Naive thymus-derived CD8-positive, alpha-beta T cell (primary cell): ENCODE measurements at regions not wholly inside any gene's neighbourhood (a gene's known extent, or its start where the extent isn't known, plus 50 kb on each side); places are given as distances from the start of the nearest gene placed in this dataset.

Experiments used
- ATAC-seq, 2 donors: fragments of 150-1000 bp; cut with Tn5 transposase in 1 of 2; sonication (Bioruptor Pico), chemical (Tn5 transposase) in 1 of 2; 1 replicate in 1 of 2; 2 replicates in 1 of 2; pipeline ENCODE4 v1.10.0; 2021; ENCODE audit warnings: mild to moderate bottlenecking in 2 of 2, moderate library complexity in 2 of 2
- POLR2A ChIA-PET: fragments of 350-600 bp; sonication (Branson Sonifier 250); formaldehyde crosslinking; loops from one replicate; lab custom pipeline; 2021; ENCODE audit warnings: antibody characterized with exemption; lab: Charles Lee
- DNase-seq, 10 donors: peaks; one replicate each; pipeline versions ENCODE4 v3.0.0 to v3.0.0-alpha.2; 2020 to 2022
- H3K27ac Mint-ChIP-seq, 10 donors: one replicate each; pipeline ENCODE4 v1.8.0; 2020 to 2022; ENCODE audit warnings: mild to moderate bottlenecking in 10 of 10, mixed read lengths in 10 of 10, moderate library complexity in 4 of 10, inconsistent platforms in 1 of 10
- H3K27me3 Mint-ChIP-seq, 5 donors: one replicate each; pipeline ENCODE4 v1.8.0; 2021 to 2022; ENCODE audit warnings: mixed read lengths in 5 of 5
- H3K36me3 Mint-ChIP-seq, 3 donors: one replicate each; pipeline ENCODE4 v1.8.0; 2020 to 2022; ENCODE audit warnings: mixed read lengths in 3 of 3, mild to moderate bottlenecking in 2 of 3, inconsistent platforms in 1 of 3
- H3K4me1 Mint-ChIP-seq, 4 donors: one replicate each; pipeline ENCODE4 v1.8.0; 2021 to 2022; ENCODE audit warnings: mixed read lengths in 4 of 4
- H3K4me3 Mint-ChIP-seq, 10 donors: one replicate each; pipeline ENCODE4 v1.8.0; 2020 to 2022; ENCODE audit warnings: mild to moderate bottlenecking in 10 of 10, mixed read lengths in 10 of 10, moderate library complexity in 6 of 10, inconsistent platforms in 1 of 10
- H3K9me3 Mint-ChIP-seq, 9 donors: one replicate each; pipeline ENCODE4 v1.8.0; 2020 to 2022; ENCODE audit warnings: mixed read lengths in 9 of 9, mild to moderate bottlenecking in 3 of 9, inconsistent platforms in 1 of 9, moderate library complexity in 1 of 9

DNA sequence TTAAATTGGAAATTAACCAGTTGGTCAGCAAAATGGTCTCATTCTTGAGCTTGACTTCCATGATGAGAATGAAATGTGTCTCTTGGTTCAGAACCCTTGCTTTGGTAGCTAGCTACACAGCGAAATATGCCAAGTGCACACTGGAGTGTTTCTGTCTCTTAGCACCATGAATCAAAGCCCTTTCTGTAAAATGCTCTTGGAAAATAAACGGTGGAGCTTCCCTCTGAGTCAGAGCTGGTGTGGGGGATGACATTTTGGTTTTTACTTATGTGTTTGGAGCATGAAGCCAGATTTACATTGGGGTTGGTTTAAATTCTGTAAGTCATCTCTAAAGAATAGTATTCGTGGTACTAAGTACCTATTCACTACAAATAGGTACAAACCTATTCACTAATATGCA lies 85.1 kb upstream of the NANOGP8 start:
- DNase-seq, result no peak
- no peak overlapping the region for H3K27ac Mint-ChIP-seq
- no peaks in the 10 kb centered on the region for H3K36me3 Mint-ChIP-seq
- ATAC-seq, result no peak
- no peak overlapping the region for H3K4me3 Mint-ChIP-seq
- no peaks in the 10 kb centered on the region for H3K9me3 Mint-ChIP-seq
- H3K27me3 Mint-ChIP-seq, result peaks cover 0 to 9% (median 0%) of the 10 kb centered on the region in 5 donors
- POLR2A ChIA-PET, result no interaction called here
- no peaks in the 10 kb centered on the region for H3K4me1 Mint-ChIP-seq

DNA sequence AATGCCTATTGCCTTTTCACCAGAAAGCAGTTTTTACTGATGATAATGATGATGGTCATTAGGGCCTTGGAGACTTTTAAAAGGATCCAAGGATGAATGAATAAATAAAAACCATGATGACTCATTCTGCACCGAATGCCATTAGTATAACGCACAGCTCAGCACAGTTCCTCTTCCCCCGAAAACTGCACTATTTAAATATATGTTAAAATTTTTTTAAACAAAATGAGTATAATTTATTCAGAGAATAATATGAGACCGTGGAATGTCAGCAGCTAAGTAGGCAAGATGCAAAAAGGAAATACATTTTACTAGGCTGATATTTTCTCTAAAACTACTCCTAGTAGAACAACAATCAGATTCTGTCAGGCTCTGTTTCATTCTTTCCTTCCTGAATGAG lies 83.4 kb upstream of the NANOGP8 start:
- no peaks in the 10 kb centered on the region for H3K36me3 Mint-ChIP-seq
- ATAC-seq (no peak), DNase-seq (no peak)
- POLR2A ChIA-PET, result no interaction called here
- no peaks in the 10 kb centered on the region for H3K9me3 Mint-ChIP-seq
- peaks cover 0 to 9% (median 1%) of the 10 kb centered on the region in 5 donors for H3K27me3 Mint-ChIP-seq
- no peak overlapping the region for H3K27ac Mint-ChIP-seq
- H3K4me3 Mint-ChIP-seq, result no peak overlapping the region
- H3K4me1 Mint-ChIP-seq, result no peaks in the 10 kb centered on the region

DNA sequence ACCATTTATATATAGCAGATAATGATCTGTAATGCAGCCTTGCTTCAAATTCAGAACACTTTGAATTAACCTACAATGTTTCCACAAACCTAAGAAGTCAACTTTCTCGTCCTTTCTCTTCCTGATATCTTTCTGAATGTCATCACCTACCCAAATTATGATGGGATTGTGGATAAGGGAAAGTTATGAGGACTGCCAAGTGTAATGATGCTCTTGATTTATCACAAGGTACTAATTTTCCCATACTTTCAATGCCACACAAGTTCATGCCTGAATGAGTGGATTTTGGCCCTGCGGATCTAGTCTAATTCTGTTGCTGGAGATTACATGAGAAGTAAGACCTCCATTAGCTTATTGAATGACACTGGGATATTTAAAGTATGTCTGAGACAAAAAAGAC lies 82.6 kb upstream of the NANOGP8 start:
- Mint-ChIP-seq H3K36me3 (no peaks in the 10 kb centered on the region), H3K27ac (no peak overlapping the region), H3K27me3 (peaks cover 0 to 9% (median 1%) of the 10 kb centered on the region in 5 donors), H3K4me3 (no peak overlapping the region), H3K9me3 (no peaks in the 10 kb centered on the region), H3K4me1 (no peaks in the 10 kb centered on the region)
- POLR2A ChIA-PET, result no interaction called here
- ATAC-seq (no peak), DNase-seq (no peak)

DNA sequence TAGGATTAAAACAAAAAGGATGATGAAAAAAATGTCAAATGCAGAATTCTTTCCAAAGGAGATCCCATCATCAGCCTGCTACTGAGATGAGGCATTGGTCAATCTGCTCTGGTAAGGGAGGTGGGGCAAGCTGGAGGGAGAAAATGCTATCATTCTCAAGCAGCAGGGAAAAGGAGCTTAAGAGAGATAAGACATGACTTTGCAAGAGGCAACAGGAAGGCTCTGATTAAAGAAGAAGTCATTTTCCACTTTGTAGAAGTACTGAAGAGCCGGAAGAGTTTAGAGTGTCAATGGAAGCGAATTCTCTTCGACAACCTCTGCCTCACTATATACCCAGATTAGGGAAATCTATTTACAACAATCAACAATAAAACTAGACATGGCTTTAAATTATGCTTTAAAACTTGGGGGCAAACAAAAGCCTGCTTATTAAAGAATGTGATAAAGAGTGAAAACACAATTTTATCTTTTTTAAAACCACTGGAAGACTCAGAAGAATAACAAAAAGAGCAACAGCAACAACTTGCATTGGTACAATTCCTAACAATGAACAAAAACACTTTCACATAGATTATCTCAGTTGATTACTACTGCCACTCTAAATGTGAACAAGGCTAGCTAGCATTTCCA lies 81.8 kb upstream of the NANOGP8 start:
- H3K27ac Mint-ChIP-seq, result no peak overlapping the region
- POLR2A ChIA-PET, result no interaction called here
- peaks cover 0 to 9% (median 1%) of the 10 kb centered on the region in 5 donors for H3K27me3 Mint-ChIP-seq
- no peak for DNase-seq
- ATAC-seq, result no peak
- H3K4me3 Mint-ChIP-seq, result no peak overlapping the region
- no peaks in the 10 kb centered on the region for H3K36me3 Mint-ChIP-seq
- H3K9me3 Mint-ChIP-seq, result no peaks in the 10 kb centered on the region
- H3K4me1 Mint-ChIP-seq, result no peaks in the 10 kb centered on the region

DNA sequence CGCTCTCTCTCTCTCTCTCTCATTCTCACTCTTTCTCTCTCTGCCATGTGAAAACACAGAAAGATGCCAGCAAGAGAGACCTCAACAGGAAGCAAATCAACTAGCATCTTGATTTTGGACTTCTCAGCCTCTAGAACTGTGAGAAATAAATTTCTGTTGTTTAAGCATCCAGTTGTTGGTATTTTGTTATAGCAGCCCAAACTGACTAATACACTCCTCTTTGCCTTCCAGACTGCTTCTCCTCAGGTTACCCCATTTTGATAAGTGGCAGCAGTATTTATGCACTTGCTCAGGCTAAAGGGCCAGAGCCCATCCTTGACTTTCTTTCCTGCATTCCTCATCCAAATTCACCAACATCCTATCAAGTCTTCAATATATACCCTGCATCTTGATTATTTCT lies 76.6 kb upstream of the NANOGP8 start:
- Mint-ChIP-seq H3K9me3 (no peaks in the 10 kb centered on the region), H3K4me1 (no peaks in the 10 kb centered on the region), H3K36me3 (no peaks in the 10 kb centered on the region), H3K27ac (no peak overlapping the region), H3K4me3 (no peak overlapping the region), H3K27me3 (peaks cover 0 to 6% (median 2%) of the 10 kb centered on the region in 5 donors)
- POLR2A ChIA-PET, result no interaction called here
- DNase-seq (no peak), ATAC-seq (no peak)

DNA sequence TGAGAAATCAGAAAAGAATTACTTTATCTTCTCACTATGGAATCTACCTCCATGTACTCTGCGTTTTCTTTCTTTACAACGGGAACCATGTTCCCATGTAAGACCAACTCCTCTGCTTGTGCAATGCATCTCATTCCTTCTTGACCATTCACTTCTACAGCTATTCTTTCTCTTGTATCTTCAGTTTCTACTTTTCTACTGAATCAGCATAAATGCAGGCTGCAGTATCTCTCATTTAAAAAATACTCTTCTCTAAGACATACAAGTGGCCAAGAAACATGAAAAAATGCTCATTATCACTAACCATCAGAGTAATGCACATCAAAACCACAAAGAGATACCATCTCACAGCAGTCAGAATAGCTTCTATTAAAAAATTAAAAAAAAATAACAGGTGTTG lies 74.1 kb upstream of the NANOGP8 start:
- Mint-ChIP-seq H3K36me3 (no peaks in the 10 kb centered on the region), H3K27ac (no peak overlapping the region), H3K9me3 (no peaks in the 10 kb centered on the region), H3K27me3 (peaks cover 0 to 3% (median 0%) of the 10 kb centered on the region in 5 donors), H3K4me3 (no peak overlapping the region), H3K4me1 (no peaks in the 10 kb centered on the region)
- DNase-seq, result no peak
- POLR2A ChIA-PET, result no interaction called here
- ATAC-seq, result no peak

DNA sequence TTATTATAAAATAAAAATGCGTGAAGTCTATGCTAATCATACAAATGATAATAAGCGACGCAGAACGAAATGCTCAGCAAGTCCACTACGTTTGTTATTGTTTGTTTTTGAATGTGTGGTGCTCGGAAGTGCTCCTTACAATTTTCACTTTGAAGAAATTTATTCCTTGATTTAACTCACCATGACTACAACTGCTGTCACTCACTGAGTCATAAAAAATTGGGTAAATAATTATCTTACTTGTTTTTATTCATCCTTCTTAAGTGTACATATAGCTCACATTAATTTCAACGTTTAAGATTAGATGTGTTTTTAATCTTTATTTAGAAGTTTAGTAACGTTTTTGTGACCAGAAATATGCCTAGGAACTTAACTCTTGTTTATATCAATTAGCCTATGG lies 66.7 kb upstream of the NANOGP8 start:
- peaks cover 0 to 4% (median 0%) of the 10 kb centered on the region in 5 donors for H3K27me3 Mint-ChIP-seq
- no peak for ATAC-seq
- no peak overlapping the region for H3K27ac Mint-ChIP-seq
- H3K36me3 Mint-ChIP-seq, result no peaks in the 10 kb centered on the region
- peaks cover 0 to 1% (median 0%) of the 10 kb centered on the region in 4 donors for H3K4me1 Mint-ChIP-seq
- no peaks in the 10 kb centered on the region for H3K9me3 Mint-ChIP-seq
- H3K4me3 Mint-ChIP-seq, result no peak overlapping the region
- DNase-seq, result no peak
- POLR2A ChIA-PET, result no interaction called here

DNA sequence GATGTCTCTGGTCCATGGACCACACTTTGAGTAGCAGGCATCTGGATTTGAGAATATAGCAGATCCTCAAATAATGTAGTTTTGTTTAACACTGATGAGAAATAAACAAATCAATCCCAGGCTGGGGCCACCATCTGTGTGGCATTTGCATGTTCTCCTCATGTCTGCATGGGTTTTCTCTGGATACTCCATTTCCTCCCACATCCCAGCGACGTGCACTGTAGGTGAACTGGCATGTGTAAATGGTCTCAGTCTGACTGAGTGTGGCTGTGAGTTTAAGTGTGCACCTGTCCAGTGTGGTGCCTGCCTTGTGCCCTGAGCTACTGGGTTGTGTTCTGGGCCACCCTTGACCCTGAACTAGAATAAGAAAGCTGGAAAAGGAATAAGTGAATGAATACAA lies 66.3 kb upstream of the NANOGP8 start:
- H3K4me3 Mint-ChIP-seq, result no peak overlapping the region
- DNase-seq (no peak), ATAC-seq (no peak)
- POLR2A ChIA-PET, result no interaction called here
- no peaks in the 10 kb centered on the region for H3K36me3 Mint-ChIP-seq
- H3K27me3 Mint-ChIP-seq, result peaks cover 0 to 4% (median 0%) of the 10 kb centered on the region in 5 donors
- H3K27ac Mint-ChIP-seq, result no peak overlapping the region
- no peaks in the 10 kb centered on the region for H3K9me3 Mint-ChIP-seq
- peaks cover 0 to 1% (median 0%) of the 10 kb centered on the region in 4 donors for H3K4me1 Mint-ChIP-seq

DNA sequence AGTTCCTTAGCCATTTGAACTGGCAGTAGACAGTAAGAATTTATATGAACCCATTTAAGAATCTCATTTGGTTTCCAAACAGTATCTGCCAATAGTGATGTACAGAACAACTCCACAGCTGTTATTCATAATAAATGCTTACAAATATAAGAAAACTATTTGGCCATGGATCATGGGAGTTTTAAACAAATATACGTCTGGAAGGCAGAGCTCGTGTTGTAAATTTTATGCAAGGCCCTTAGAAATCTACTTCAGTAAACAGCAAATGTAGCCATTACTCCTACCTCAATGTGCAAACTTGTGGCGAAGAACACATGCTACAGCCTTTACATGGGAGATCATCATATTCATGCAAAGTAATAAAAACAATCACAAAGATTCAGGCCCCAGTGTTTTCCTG lies 65.3 kb upstream of the NANOGP8 start:
- Mint-ChIP-seq H3K4me3 (no peak overlapping the region), H3K9me3 (no peaks in the 10 kb centered on the region), H3K27ac (no peak overlapping the region), H3K4me1 (peaks cover 0 to 1% (median 0%) of the 10 kb centered on the region in 4 donors), H3K36me3 (no peaks in the 10 kb centered on the region), H3K27me3 (peaks cover 0 to 4% (median 0%) of the 10 kb centered on the region in 5 donors)
- no peak for ATAC-seq
- POLR2A ChIA-PET, result no interaction called here
- no peak for DNase-seq

DNA sequence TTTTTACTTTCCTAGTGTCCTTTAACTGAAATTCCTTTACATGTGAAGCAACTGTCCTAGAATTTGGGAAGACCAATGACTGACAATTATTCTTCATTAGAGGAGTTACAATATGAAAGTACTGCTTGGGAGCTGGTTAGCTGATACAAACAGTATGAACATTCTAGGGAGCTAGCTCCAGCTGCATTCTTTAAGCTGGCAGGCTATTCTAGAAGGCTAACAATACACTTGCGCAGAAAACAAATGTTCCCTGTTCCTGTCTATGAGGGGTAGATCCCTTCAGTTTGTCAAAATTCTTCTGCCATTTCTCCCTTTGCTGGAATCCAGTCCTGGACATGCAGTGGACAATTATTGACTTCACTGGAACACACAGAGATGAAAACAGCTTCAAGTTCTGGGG lies 60.2 kb upstream of the NANOGP8 start:
- ATAC-seq (no peak), DNase-seq (no peak)
- no peaks in the 10 kb centered on the region for H3K9me3 Mint-ChIP-seq
- H3K27ac Mint-ChIP-seq, result no peak overlapping the region
- H3K4me1 Mint-ChIP-seq, result no peaks in the 10 kb centered on the region
- H3K27me3 Mint-ChIP-seq, result peaks cover 0 to 4% (median 0%) of the 10 kb centered on the region in 5 donors
- POLR2A ChIA-PET, result no interaction called here
- no peak overlapping the region for H3K4me3 Mint-ChIP-seq
- no peaks in the 10 kb centered on the region for H3K36me3 Mint-ChIP-seq

DNA sequence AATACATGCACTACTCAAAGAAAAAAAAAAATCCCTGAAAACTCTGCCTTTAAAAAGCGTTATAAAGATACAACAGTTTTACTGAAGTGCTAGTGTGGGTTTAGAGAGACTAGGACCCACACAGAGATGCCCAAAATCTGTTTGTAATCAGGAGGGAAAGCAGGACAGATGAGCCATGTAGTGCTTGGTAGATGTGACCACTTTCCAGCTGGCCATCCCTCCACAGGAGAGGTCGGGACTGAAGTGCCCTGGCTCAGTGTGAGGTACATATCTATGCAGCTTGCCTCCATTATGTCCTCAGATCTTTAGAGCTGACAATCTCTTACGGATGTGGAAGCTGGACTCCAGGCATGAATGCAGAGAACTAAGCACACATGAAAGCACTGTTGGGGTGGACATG lies 57.5 kb upstream of the NANOGP8 start:
- H3K4me1 Mint-ChIP-seq, result no peaks in the 10 kb centered on the region
- ATAC-seq (no peak), DNase-seq (no peak)
- no peaks in the 10 kb centered on the region for H3K9me3 Mint-ChIP-seq
- no peak overlapping the region for H3K4me3 Mint-ChIP-seq
- no peaks in the 10 kb centered on the region for H3K36me3 Mint-ChIP-seq
- no peak overlapping the region for H3K27ac Mint-ChIP-seq
- POLR2A ChIA-PET, result no interaction called here
- no peaks in the 10 kb centered on the region for H3K27me3 Mint-ChIP-seq

DNA sequence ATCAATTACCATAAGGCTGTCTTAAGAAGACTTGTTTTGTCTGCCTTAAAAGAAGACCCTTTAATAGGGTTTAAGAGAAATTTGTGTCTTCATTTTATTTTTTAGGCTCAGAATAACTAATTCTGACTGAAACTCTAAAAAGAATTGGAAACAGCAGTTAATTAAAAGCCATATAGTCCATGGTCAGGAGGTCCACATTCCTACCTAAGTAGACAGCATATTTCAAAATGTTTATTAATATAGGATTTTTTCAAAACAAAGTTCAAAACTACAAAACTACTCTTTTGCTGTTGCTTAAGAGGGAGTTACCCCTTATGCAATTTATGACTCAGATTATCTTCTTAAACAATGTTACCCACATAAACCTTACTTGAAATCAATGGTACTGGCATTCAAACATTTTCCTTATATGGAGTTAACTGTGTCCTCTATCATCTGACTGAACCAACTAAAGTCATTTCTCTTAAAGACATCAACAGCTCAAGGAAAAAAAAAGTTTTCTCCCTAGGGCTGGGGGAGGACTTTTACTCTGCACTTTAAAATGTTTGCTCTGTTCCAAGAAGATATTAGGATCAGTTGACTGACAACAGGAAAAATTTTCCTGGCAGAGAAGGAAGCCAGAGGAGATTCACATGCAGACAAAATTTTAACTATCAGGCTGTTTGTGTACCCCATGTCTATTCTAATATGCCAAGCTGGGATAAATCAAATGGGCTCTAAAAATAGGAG lies 56.8 kb upstream of the NANOGP8 start:
- no peak overlapping the region for H3K4me3 Mint-ChIP-seq
- no peaks in the 10 kb centered on the region for H3K4me1 Mint-ChIP-seq
- no peak overlapping the region for H3K27ac Mint-ChIP-seq
- POLR2A ChIA-PET, result no interaction called here
- H3K36me3 Mint-ChIP-seq, result no peaks in the 10 kb centered on the region
- no peaks in the 10 kb centered on the region for H3K9me3 Mint-ChIP-seq
- ATAC-seq, result no peak
- H3K27me3 Mint-ChIP-seq, result no peaks in the 10 kb centered on the region
- no peak for DNase-seq

DNA sequence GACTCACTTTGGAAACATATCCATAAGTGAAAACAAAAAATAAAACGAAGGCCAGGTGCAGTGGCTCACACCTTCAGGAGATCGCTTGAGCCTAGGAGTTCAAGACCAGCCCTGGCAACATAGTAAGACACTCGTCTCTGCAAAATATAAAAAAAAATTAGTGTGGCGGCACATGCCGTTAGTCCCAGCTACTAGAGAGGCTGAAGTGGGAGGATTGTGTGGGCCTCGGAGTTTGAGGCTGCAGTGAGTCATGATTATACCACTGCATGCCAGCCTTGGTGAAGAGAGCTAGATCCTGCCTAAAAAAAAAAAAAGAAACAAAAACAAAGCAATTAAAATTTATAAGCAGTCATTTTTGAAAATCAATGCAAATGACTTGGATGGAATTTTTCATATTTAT lies 54.7 kb upstream of the NANOGP8 start:
- no peaks in the 10 kb centered on the region for H3K4me1 Mint-ChIP-seq
- H3K27ac Mint-ChIP-seq, result no peak overlapping the region
- H3K4me3 Mint-ChIP-seq, result no peak overlapping the region
- H3K36me3 Mint-ChIP-seq, result no peaks in the 10 kb centered on the region
- no peak for ATAC-seq
- POLR2A ChIA-PET, result no interaction called here
- no peaks in the 10 kb centered on the region for H3K27me3 Mint-ChIP-seq
- no peak for DNase-seq
- no peaks in the 10 kb centered on the region for H3K9me3 Mint-ChIP-seq

DNA sequence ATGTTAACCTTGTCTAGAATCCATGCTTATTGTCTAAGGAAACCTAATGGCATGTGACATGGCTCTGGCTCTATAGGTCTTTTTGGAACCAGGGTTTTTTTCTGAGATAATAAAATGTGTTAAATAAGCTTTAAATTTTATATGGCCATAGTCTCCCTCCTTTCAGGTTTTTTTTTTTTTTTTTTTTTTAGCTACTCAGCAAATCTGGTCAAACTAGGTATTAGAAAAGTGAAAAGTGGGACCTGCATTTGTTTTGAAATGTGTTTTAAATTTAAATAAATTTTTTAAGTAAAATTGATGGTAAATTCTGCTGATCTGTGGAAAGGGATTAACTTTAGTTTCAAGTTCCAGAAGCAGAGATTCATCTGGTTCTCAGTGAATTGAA lies 52.1 kb upstream of the NANOGP8 start:
- POLR2A ChIA-PET, result interaction anchor here (0.7 kb wide), 1 partner anchor 424 kb away, joined by 6 read pairs; no protein-coding TSS in a partner anchor
- no peak for DNase-seq
- Mint-ChIP-seq H3K9me3 (peaks cover 0 to 4% (median under 1%) of the 10 kb centered on the region in 9 donors), H3K4me1 (no peaks in the 10 kb centered on the region), H3K27ac (no peak overlapping the region), H3K4me3 (no peak overlapping the region), H3K36me3 (peaks cover 0 to 3% (median under 1%) of the 10 kb centered on the region in 3 donors), H3K27me3 (peaks cover 0 to 2% (median under 1%) of the 10 kb centered on the region in 5 donors)
- ATAC-seq, result no peak
